GM23338 (cell line): ENCODE measurements at regions not wholly inside any gene's neighbourhood (a gene's known extent, or its start where the extent isn't known, plus 50 kb on each side); places are given as distances from the start of the nearest gene placed in this dataset.

Experiments
- ATAC-seq: fragments of 200-7000 bp; cut with Tn5 transposase; 3 replicates; pipeline ENCODE4 v1.9.1; 2020
- DNase-seq: peaks from one replicate; pipeline ENCODE4 v3.0.0-alpha.2; 2015; ENCODE audit warnings: low spot score
- H2AFZ ChIP-seq: fragments of 200-600 bp; sonication (generic); 2 replicates; pipeline ENCODE4 v1.8.0; 2016; ENCODE audit warnings: antibody characterized with exemption, mild to moderate bottlenecking, moderate library complexity
- H3F3A ChIP-seq: fragments of 200-600 bp; sonication (generic); replicated peaks from 2 replicates; pipeline ENCODE4 v1.8.0; 2017; ENCODE audit warnings: antibody characterized with exemption, mixed run types, low read depth
- H3K27ac ChIP-seq: fragments of 200-600 bp; sonication (generic); 2 replicates; pipeline ENCODE4 v1.6.1; 2016; ENCODE audit warnings: low read depth
- H3K27me3 ChIP-seq: fragments of 200-600 bp; sonication (generic); 2 replicates; pipeline ENCODE4 v1.8.0; 2016; ENCODE audit warnings: mild to moderate bottlenecking, mixed run types, moderate library complexity; ENCODE audit not compliant: insufficient read depth
- H3K36me3 ChIP-seq: fragments of 200-600 bp; sonication (generic); 2 replicates; pipeline ENCODE4 v1.8.0; 2016; ENCODE audit warnings: mild to moderate bottlenecking; ENCODE audit not compliant: insufficient read depth
- H3K4me1 ChIP-seq: fragments of 200-600 bp; sonication (generic); 2 replicates; pipeline ENCODE4 v1.8.0; 2016; ENCODE audit warnings: mild to moderate bottlenecking, moderate library complexity; ENCODE audit not compliant: insufficient read depth
- H3K4me2 ChIP-seq: fragments of 200-600 bp; sonication (generic); 2 replicates; pipeline ENCODE4 v1.7.1; 2017; ENCODE audit warnings: mixed run types
- H3K4me3 ChIP-seq: fragments of 200-600 bp; sonication (generic); 2 replicates; pipeline ENCODE4 v1.6.1; 2016; ENCODE audit warnings: mixed run types
- H3K79me2 ChIP-seq: fragments of 200-600 bp; sonication (generic); replicated peaks from 2 replicates; pipeline ENCODE4 v1.8.0; 2017; ENCODE audit warnings: mild to moderate bottlenecking; ENCODE audit not compliant: insufficient read depth
- H3K9me2 ChIP-seq: fragments of 200-600 bp; sonication (generic); 2 replicates; pipeline ENCODE4 v1.8.0; 2017; ENCODE audit not compliant: insufficient read depth
- H4K20me1 ChIP-seq: fragments of 200-600 bp; sonication (generic); replicated peaks from 2 replicates; pipeline ENCODE4 v1.8.0; 2017; ENCODE audit warnings: mild to moderate bottlenecking; ENCODE audit not compliant: insufficient read depth
- H3K27ac Mint-ChIP-seq: 2 replicates; pipeline ENCODE4 v1.8.0; 2020; ENCODE audit warnings: inconsistent platforms, mild to moderate bottlenecking, moderate library complexity, mixed read lengths
- H3K27me3 Mint-ChIP-seq: 3 replicates; pipeline ENCODE4 v1.8.0; 2022; ENCODE audit warnings: low read depth, mild to moderate bottlenecking, moderate library complexity, mixed read lengths, inconsistent platforms; ENCODE audit not compliant: insufficient read depth, poor library complexity
- H3K36me3 Mint-ChIP-seq: 3 replicates; pipeline ENCODE4 v1.8.0; 2021; ENCODE audit warnings: low read depth, mild to moderate bottlenecking, inconsistent platforms, moderate library complexity, mixed read lengths
- H3K4me1 Mint-ChIP-seq: 3 replicates; pipeline ENCODE4 v1.8.0; 2020; ENCODE audit warnings: mild to moderate bottlenecking, inconsistent platforms, mixed read lengths
- H3K4me3 Mint-ChIP-seq: 3 replicates; pipeline ENCODE4 v1.8.0; 2021; ENCODE audit warnings: moderate library complexity, mild to moderate bottlenecking, inconsistent platforms, mixed read lengths
- H3K9me3 Mint-ChIP-seq: 3 replicates; pipeline ENCODE4 v1.8.0; 2020; ENCODE audit warnings: moderate library complexity, mild to moderate bottlenecking, inconsistent platforms, mixed read lengths
- CREB1 ChIP-seq: fragments of 250-450 bp; sonication (Bioruptor Pico); IDR thresholded peaks from 2 replicates; pipeline ENCODE4 v1.5.0; 2020; ENCODE audit warnings: low read depth, mild to moderate bottlenecking, moderate library complexity
- CTCF ChIP-seq, 2 experiments: fragments of 200-600 bp in 1 of 2; sonication (generic) in 1 of 2; conservative IDR thresholded peaks; 2 replicates each; pipeline versions ENCODE4 v1.5.1 to v1.6.1; 2016 to 2017; ENCODE audit warnings: antibody characterized with exemption in 2 of 2, low read depth in 2 of 2, mild to moderate bottlenecking in 2 of 2, moderate library complexity in 1 of 2
- ETS1 ChIP-seq: IDR thresholded peaks from 2 replicates; pipeline ENCODE4 v1.6.1; 2016; ENCODE audit warnings: antibody characterized with exemption
- EZH2 ChIP-seq: fragments of 200-600 bp; sonication (generic); IDR thresholded peaks from one replicate; pipeline ENCODE4 v1.8.0; 2017; ENCODE audit warnings: antibody characterized with exemption, mild to moderate bottlenecking, low read depth; ENCODE audit not compliant: unreplicated experiment
- EZH2phosphoT487 ChIP-seq: fragments of 200-600 bp; sonication (generic); IDR thresholded peaks from one replicate; pipeline ENCODE4 v1.8.1; 2018; ENCODE audit warnings: antibody characterized with exemption; ENCODE audit not compliant: unreplicated experiment
- JUNB ChIP-seq: IDR thresholded peaks from one replicate; pipeline ENCODE4 v1.6.1; 2016; ENCODE audit warnings: antibody characterized with exemption; ENCODE audit not compliant: unreplicated experiment
- NANOG ChIP-seq: IDR thresholded peaks from 2 replicates; pipeline ENCODE4 v1.6.1; 2016; ENCODE audit warnings: antibody characterized with exemption, borderline replicate concordance
- POLR2AphosphoS5 ChIP-seq: IDR thresholded peaks from 2 replicates; pipeline ENCODE4 v1.6.1; 2016; ENCODE audit warnings: antibody characterized with exemption, low read depth
- REST ChIP-seq: IDR thresholded peaks from one replicate; pipeline ENCODE4 v1.6.1; 2018; ENCODE audit warnings: antibody characterized with exemption; ENCODE audit not compliant: unreplicated experiment
- STAT1 ChIP-seq: IDR thresholded peaks from one replicate; pipeline ENCODE4 v1.6.1; 2016; ENCODE audit warnings: antibody characterized with exemption; ENCODE audit not compliant: unreplicated experiment
- ZNF331 ChIP-seq: fragments of 250-450 bp; sonication (Bioruptor Pico); IDR thresholded peaks from 2 replicates; pipeline ENCODE4 v1.5.0; 2020; ENCODE audit warnings: low read depth, mild to moderate bottlenecking, moderate library complexity
- ZNF462 ChIP-seq: fragments of 250-450 bp; sonication (Bioruptor Pico); IDR thresholded peaks from 2 replicates; pipeline ENCODE4 v1.5.0; 2020; ENCODE audit warnings: mild to moderate bottlenecking, moderate library complexity

GRCh38 chr13:107563099-107563925 lies 652.0 kb downstream of the LIG4 start (continued):
- TF ChIP-seq REST (no peak), EZH2phosphoT487 (no peak), NANOG (no peak), CTCF (conservative IDR thresholded peaks at IDR 0.05; ENCODE audit: low read depth in 2 of 2) (no peak), POLR2AphosphoS5 (no peak), ZNF331 (CRISPR knock-in tag) (no peak), CREB1 (CRISPR knock-in tag) (no peak), EZH2 (no peak), STAT1 (no peak)

- no peaks in the 10 kb centered on the region for H3K27me3 Mint-ChIP-seq
- H3K27ac ChIP-seq: no peak overlapping the region
- TF ChIP-seq ETS1 (no peak), ZNF462 (CRISPR knock-in tag) (no peak), JUNB (no peak)
These were observed 653.1 kb downstream of the LIG4 start for GRCh38 chr13:107562203-107562602.

More at GRCh38 chr13:107562203-107562602, 653.1 kb downstream of the LIG4 start:
- Histone ChIP-seq H3K4me1 (peaks cover 26% of the 10 kb centered on the region), H3K4me3 (no peak overlapping the region), H2AFZ (no peak overlapping the region), H3K79me2 (no peaks in the 10 kb centered on the region), H3F3A (no peaks in the 10 kb centered on the region), H3K27me3 (no peaks in the 10 kb centered on the region), H4K20me1 (no peaks in the 10 kb centered on the region), H3K36me3 (no peaks in the 10 kb centered on the region), H3K9me2 (no peaks in the 10 kb centered on the region), H3K4me2 (peak overlapping the region; percentile 58)
- H3K36me3 Mint-ChIP-seq: no peaks in the 10 kb centered on the region
- peak; percentile 86 for ATAC-seq
- no peaks in the 10 kb centered on the region for H3K9me3 Mint-ChIP-seq
- DNase-seq: no peak
- H3K4me1 Mint-ChIP-seq: peaks cover 32% of the 10 kb centered on the region
- no peak overlapping the region for H3K27ac Mint-ChIP-seq
- H3K4me3 Mint-ChIP-seq: no peak overlapping the region
